RWPE1 (cell line): ENCODE measurements at regions not wholly inside any gene's neighbourhood (a gene's known extent, or its start where the extent isn't known, plus 50 kb on each side); places are given as distances from the start of the nearest gene placed in this dataset.

ENCODE experiments used
- CTCF ChIA-PET: fragments of 350-600 bp; sonication (Branson Sonifier 250); formaldehyde crosslinking; extraction: SDS; loops from one replicate; lab custom pipeline; 2021; lab: Yijun Ruan, JAX
- POLR2A ChIA-PET: fragments of 400-600 bp; formaldehyde crosslinking; extraction: SDS; loops from one replicate; lab custom pipeline; 2020; ENCODE audit warnings: antibody characterized with exemption; ENCODE audit not compliant: low non-redundant PET; lab: Yijun Ruan, JAX
- DNase-seq: peaks from one replicate; pipeline ENCODE4 v3.0.0; 2012; ENCODE audit warnings: low spot score
- H3K27ac ChIP-seq: fragments of 450-650 bp; 2 replicates; pipeline ENCODE4 v1.5.1; 2017
- CTCF ChIP-seq: fragments of 450-650 bp; conservative IDR thresholded peaks from 2 replicates; pipeline ENCODE4 v1.5.1; 2017; ENCODE audit warnings: low read depth, mild to moderate bottlenecking

GRCh38 chr10:128233422-128233821 lies 107.2 kb upstream of the MKI67 start:
- POLR2A ChIA-PET = no interaction called here
- no peak for DNase-seq
- CTCF ChIA-PET = no interaction called here
- no peak for TF ChIP-seq CTCF
- H3K27ac ChIP-seq = no peak overlapping the region

GRCh38 chr10:128237710-128238109 lies 111.5 kb upstream of the MKI67 start:
- POLR2A ChIA-PET = no interaction called here

GRCh38 chr10:128241023-128241422 lies 114.8 kb upstream of the MKI67 start:
- CTCF ChIA-PET = interaction anchor here (0.6 to 0.7 kb wide), 2 partner anchors 19 to 1950 kb away, joined by 4 read pairs; no protein-coding TSS in a partner anchor
- no peak for DNase-seq
- no peak overlapping the region for H3K27ac ChIP-seq
- TF ChIP-seq CTCF = no peak
- POLR2A ChIA-PET = no interaction called here

More at GRCh38 chr10:128237710-128238109, 111.5 kb upstream of the MKI67 start:
- TF ChIP-seq CTCF = no peak
- DNase-seq = no peak
- no peak overlapping the region for H3K27ac ChIP-seq
- CTCF ChIA-PET = no interaction called here

- no peak overlapping the region for H3K27ac ChIP-seq
- CTCF ChIA-PET = no interaction called here
- no peak for DNase-seq
- TF ChIP-seq CTCF = no peak
- POLR2A ChIA-PET = no interaction called here
Measured at GRCh38 chr10:128242641-128243040, 116.4 kb upstream of the MKI67 start.

GRCh38 chr10:128245026-128245425 lies 118.8 kb upstream of the MKI67 start:
- H3K27ac ChIP-seq = no peak overlapping the region
- TF ChIP-seq CTCF = no peak
- DNase-seq = no peak
- POLR2A ChIA-PET = no interaction called here
- CTCF ChIA-PET = interaction anchor here (0.6 to 0.8 kb wide), 3 partner anchors 16 to 681 kb away, joined by 3 to 6 read pairs (median 4); no protein-coding TSS in a partner anchor

- no peak for TF ChIP-seq CTCF
- no peak for DNase-seq
- POLR2A ChIA-PET = no interaction called here
- no peak overlapping the region for H3K27ac ChIP-seq
- CTCF ChIA-PET = interaction anchor here (0.6 kb wide), 1 partner anchor 1146 kb away, joined by 3 read pairs; no protein-coding TSS in a partner anchor
Measured at GRCh38 chr10:128247576-128247975, 121.4 kb upstream of the MKI67 start.
